Panc1 (cell line): ENCODE measurements at regions not wholly inside any gene's neighbourhood (a gene's known extent, or its start where the extent isn't known, plus 50 kb on each side); places are given as distances from the start of the nearest gene placed in this dataset.

ENCODE experiments used
- ATAC-seq: fragments of 200-7000 bp; cut with Tn5 transposase; 2 replicates; pipeline ENCODE4 v1.9.1; 2020; ENCODE audit warnings: mild to moderate bottlenecking, moderate library complexity
- BruUV-seq: library from RNA; stranded (reverse); fragments of 400-500 nt; replicated peaks from 2 replicates; lab custom pipeline; 2021; lab: Mats Ljungman, UMichigan
- CTCF ChIA-PET: fragments of 300-600 bp; sonication (Branson Sonifier 250); formaldehyde crosslinking; loops from one replicate; lab custom pipeline; 2022; ENCODE audit warnings: antibody characterized with exemption; lab: Charles Lee
- POLR2A ChIA-PET: fragments of 300-600 bp; sonication (Branson Sonifier 250); formaldehyde crosslinking; loops from one replicate; lab custom pipeline; 2022; ENCODE audit warnings: antibody characterized with exemption; lab: Charles Lee
- DNase-seq: peaks from one replicate; pipeline ENCODE4 v3.0.0-alpha.2; 2010; ENCODE audit warnings: low read depth, low spot score
- H3K27ac ChIP-seq: 2 replicates; pipeline ENCODE4 v1.5.1; 2011; ENCODE audit warnings: mild to moderate bottlenecking, low read length, inconsistent platforms
- H3K27me3 ChIP-seq: fragments of 200-500 bp; sonication (Bioruptor generic); 2 replicates; pipeline ENCODE4 v1.6.0; 2014; ENCODE audit warnings: low read length, inconsistent platforms; ENCODE audit not compliant: control insufficient read depth, insufficient read depth
- H3K36me3 ChIP-seq: fragments of 200-500 bp; sonication (Bioruptor generic); 2 replicates; pipeline ENCODE4 v1.5.1; 2014; ENCODE audit warnings: inconsistent platforms, mild to moderate bottlenecking, low read length, moderate library complexity; ENCODE audit not compliant: control insufficient read depth, insufficient read depth
- H3K4me1 ChIP-seq: 2 replicates; pipeline ENCODE4 v1.5.1; 2011; ENCODE audit warnings: inconsistent platforms, mild to moderate bottlenecking, low read length, moderate library complexity; ENCODE audit not compliant: control insufficient read depth, insufficient read depth
- H3K4me3 ChIP-seq, 2 experiments: 2 replicates each; pipeline ENCODE4 v1.5.1; 2011 to 2012; ENCODE audit warnings: low read depth in 2 of 2, low read length in 2 of 2, mild to moderate bottlenecking in 2 of 2, inconsistent platforms in 1 of 2, moderate library complexity in 1 of 2
- H3K9me3 ChIP-seq: fragments of 200-500 bp; sonication (Bioruptor generic); 2 replicates; pipeline ENCODE4 v1.5.1; 2014; ENCODE audit warnings: low read depth, mild to moderate bottlenecking, inconsistent platforms, low read length, moderate library complexity; ENCODE audit not compliant: control insufficient read depth, insufficient read depth
- POLR2AphosphoS5 ChIP-seq: IDR thresholded peaks from 2 replicates; pipeline ENCODE4 v1.6.1; 2012; ENCODE audit warnings: mild to moderate bottlenecking, low read depth, low read length, moderate library complexity
- REST ChIP-seq, 2 experiments: IDR thresholded peaks; 2 replicates each; pipeline ENCODE4 v1.6.1; 2011 to 2012; ENCODE audit warnings: low read depth in 2 of 2, control low read depth in 1 of 2, low read length in 1 of 2, mild to moderate bottlenecking in 1 of 2, moderate library complexity in 1 of 2; ENCODE audit not compliant: insufficient read depth in 1 of 2
- SIN3A ChIP-seq: IDR thresholded peaks from 2 replicates; pipeline ENCODE4 v1.6.1; 2012; ENCODE audit warnings: low read depth, mild to moderate bottlenecking, low read length, moderate library complexity, borderline replicate concordance; ENCODE audit not compliant: insufficient read depth
- TCF7L2 ChIP-seq: IDR thresholded peaks from 2 replicates; pipeline ENCODE4 v1.6.1; 2011; ENCODE audit warnings: mild to moderate bottlenecking, low read depth, low read length, inconsistent platforms
- in situ Hi-C: cut with HindIII; loops from 2 replicates; pipeline ENCODE4 v1.10.0; 2016; ENCODE audit warnings: low sequenced_read_pairs, low pct_unique_long_range_greater_than_20kb
- intact Hi-C: fragments of 100-400 bp; cut with micrococcal nuclease; formaldehyde crosslinking; loops from one replicate; pipeline ENCODE4 v1.10.0; 2022; ENCODE audit not compliant: unreplicated experiment
- TF ChIP-seq, protein P1 (sequence below): fragments of 450-650 bp; IDR thresholded peaks from 2 replicates; pipeline ENCODE4 v1.5.1; 2017; ENCODE audit warnings: mild to moderate bottlenecking

- CTCF ChIA-PET = interaction anchor here (0.6 kb wide), 1 partner anchor 12 kb away, joined by 3 read pairs; no protein-coding TSS in a partner anchor
- DNase-seq (no peak), ATAC-seq (no peak)
- Histone ChIP-seq H3K27me3 (no peaks in the 10 kb centered on the region), H3K4me3 (no peak overlapping the region), H3K9me3 (no peaks in the 10 kb centered on the region), H3K4me1 (no peaks in the 10 kb centered on the region), H3K27ac (no peak overlapping the region), H3K36me3 (no peaks in the 10 kb centered on the region)
- TF ChIP-seq, protein P1, sequence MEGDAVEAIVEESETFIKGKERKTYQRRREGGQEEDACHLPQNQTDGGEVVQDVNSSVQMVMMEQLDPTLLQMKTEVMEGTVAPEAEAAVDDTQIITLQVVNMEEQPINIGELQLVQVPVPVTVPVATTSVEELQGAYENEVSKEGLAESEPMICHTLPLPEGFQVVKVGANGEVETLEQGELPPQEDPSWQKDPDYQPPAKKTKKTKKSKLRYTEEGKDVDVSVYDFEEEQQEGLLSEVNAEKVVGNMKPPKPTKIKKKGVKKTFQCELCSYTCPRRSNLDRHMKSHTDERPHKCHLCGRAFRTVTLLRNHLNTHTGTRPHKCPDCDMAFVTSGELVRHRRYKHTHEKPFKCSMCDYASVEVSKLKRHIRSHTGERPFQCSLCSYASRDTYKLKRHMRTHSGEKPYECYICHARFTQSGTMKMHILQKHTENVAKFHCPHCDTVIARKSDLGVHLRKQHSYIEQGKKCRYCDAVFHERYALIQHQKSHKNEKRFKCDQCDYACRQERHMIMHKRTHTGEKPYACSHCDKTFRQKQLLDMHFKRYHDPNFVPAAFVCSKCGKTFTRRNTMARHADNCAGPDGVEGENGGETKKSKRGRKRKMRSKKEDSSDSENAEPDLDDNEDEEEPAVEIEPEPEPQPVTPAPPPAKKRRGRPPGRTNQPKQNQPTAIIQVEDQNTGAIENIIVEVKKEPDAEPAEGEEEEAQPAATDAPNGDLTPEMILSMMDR = no peak
- TF ChIP-seq SIN3A = no peak
- no peak for TF ChIP-seq POLR2AphosphoS5
- no peak for TF ChIP-seq REST (IDR thresholded peaks at IDR 0.05; ENCODE audit: insufficient read depth in 1 of 2, low read depth in 2 of 2, low read length in 1 of 2)
- TF ChIP-seq TCF7L2 = no peak
- POLR2A ChIA-PET = no interaction called here
- in situ Hi-C loops = no loop called here
- intact Hi-C loops = no loop called here
- BruUV-seq = no TSS peak
These were observed 208.7 kb upstream of the SLC35G4 start for GRCh38 chr18:11400703-11401102.

GRCh38 chr18:11398625-11399024 lies 210.8 kb upstream of the SLC35G4 start:
- ChIA-PET POLR2A (no interaction called here), CTCF (no interaction called here)
- in situ Hi-C loops (no loop called here), intact Hi-C loops (no loop called here)
- no TSS peak for BruUV-seq
- DNase-seq (no peak), ATAC-seq (no peak)
- TF ChIP-seq POLR2AphosphoS5 = no peak
- TF ChIP-seq, protein P1 = peak; percentile 6; the same call in 1 of the 2 replicates
- Histone ChIP-seq H3K4me1 (no peaks in the 10 kb centered on the region), H3K9me3 (no peaks in the 10 kb centered on the region), H3K27ac (no peak overlapping the region), H3K4me3 (no peak overlapping the region), H3K27me3 (no peaks in the 10 kb centered on the region), H3K36me3 (no peaks in the 10 kb centered on the region)
